T-helper 9 cell (primary cell): ENCODE measurements at regions not wholly inside any gene's neighbourhood (a gene's known extent, or its start where the extent isn't known, plus 50 kb on each side); places are given as distances from the start of the nearest gene placed in this dataset.

Experiments
- DNase-seq: peaks from one replicate; pipeline ENCODE4 v3.0.0-alpha.2; 2020

- DNase-seq, result no peak
Measured at GRCh38 chr10:24041034-24041433, 167.9 kb upstream of the KIAA1217 start.

- no peak for DNase-seq
Measured at GRCh38 chr10:24041834-24042233, 167.1 kb upstream of the KIAA1217 start.

DNA sequence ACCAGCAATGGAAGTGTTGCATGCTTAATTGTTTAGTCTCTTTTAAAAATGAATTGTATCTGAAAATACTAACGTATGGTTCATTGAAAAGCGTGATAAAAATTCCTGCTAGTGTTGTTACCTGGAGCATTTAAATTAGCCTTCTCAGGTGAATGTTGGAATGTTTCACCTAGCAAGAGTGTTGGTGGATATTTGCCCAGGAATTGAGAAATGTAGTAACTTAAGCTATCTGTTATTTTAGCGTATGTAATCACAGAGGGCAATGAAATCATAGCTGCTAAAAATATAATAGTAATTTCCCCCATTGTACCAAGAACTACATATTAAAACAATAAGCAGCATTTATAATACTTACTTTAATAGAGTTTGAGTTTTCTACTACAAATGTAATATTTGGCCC lies 166.1 kb upstream of the KIAA1217 start:
- DNase-seq, result no peak

DNA sequence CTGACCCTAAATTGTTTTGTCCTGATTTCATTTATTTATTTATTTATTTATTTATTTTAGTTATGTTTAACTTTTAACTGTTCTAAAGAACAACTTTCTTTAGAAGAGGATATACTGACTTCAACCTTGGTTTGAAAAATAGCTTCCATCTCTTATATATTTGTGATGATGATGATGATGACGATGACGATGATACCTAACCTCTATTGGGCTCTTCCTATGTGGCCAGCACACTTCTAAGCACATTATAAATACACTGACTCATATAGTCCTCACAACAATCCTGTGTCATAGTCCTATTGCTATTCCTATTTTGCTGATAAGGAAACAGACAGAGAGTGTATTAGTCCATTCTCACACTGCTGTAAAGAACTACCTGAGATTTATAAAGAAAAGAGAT lies 162.9 kb upstream of the KIAA1217 start:
- no peak for DNase-seq

GRCh38 chr10:24047176-24047575 lies 161.8 kb upstream of the KIAA1217 start:
- no peak for DNase-seq

DNA sequence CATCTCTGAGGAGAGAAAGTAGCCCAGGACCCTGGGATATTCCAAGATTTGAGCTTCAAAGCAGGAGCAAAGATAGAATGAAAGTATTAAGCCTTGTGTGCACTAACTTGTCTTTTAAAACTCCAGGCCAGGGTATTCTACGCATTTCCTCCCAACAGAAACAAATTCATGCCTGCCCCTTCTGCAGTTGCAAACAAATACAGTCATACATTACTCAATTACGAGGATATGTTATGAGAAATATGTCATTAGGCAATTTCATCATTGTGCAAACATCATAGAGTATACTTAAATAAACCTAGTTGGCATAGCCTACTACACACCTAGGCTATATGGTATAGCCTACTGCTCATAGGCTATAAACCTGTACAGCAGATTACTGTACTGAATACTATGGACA lies 154.5 kb upstream of the KIAA1217 start:
- DNase-seq, result no peak

DNA sequence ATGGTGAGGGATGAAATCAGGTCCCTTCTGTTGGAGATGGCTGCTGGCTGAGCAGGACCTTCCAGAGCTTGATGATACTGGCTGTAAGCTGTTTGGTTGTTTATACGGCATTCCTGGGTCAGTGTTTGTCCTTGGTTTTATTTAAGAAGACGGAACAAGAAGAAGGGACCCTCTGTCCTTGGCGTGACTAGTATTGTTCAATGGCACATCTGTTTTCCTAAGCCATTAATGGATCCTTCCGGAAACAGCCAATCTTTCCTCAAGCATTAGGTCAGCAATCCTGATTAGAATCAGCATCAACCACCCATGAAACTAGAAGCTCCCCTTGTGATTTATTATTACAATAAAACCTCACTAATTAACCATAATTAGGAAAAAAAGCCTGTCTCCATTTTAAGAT lies 128.7 kb upstream of the KIAA1217 start:
- no peak for DNase-seq

GRCh38 chr10:24086296-24087086 lies 122.4 kb upstream of the KIAA1217 start:
- DNase-seq, result no peak

GRCh38 chr10:24091256-24091655 lies 117.7 kb upstream of the KIAA1217 start:
- no peak for DNase-seq

DNA sequence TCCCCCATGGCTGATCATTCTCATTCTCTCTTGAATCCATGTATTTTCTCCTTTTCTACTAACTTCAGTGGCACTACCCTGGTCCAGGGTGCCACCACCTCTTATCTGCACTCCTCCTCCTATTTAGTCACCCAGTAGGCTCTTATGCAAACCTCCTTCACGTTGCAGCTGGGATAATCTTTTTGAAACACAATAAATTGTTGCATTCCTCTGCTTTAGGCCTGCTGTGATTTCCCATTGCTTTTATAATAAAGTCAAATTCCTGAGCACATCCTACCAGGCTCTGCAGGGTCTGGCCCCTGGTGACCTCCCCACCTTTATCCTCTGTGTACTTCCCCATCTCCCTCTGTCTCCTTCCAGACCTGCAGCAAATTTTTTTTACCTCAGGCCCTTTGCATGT lies 112.7 kb upstream of the KIAA1217 start:
- no peak for DNase-seq

DNA sequence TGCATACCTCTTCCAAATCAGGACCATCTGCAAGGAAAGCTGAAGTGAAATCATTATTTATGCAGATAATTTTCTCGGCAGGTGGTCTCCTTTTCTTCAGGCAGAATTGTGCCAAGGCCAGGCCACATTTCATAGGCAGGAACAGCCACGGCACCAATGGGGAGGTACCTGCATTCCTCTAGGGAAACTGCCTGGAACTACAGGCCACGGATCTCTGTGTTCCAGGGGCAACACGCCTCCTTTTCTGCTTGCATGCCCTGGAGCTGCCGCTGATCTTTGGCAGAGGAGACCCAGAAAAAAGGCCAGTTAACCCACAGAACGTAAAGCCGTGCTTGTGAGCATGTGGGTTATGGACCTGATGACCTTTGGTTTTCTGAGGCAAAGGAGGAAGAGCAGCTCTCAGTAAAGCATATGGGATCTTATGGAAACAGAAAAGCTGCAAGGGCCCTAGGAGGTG lies 111.2 kb upstream of the KIAA1217 start:
- no peak for DNase-seq

DNA sequence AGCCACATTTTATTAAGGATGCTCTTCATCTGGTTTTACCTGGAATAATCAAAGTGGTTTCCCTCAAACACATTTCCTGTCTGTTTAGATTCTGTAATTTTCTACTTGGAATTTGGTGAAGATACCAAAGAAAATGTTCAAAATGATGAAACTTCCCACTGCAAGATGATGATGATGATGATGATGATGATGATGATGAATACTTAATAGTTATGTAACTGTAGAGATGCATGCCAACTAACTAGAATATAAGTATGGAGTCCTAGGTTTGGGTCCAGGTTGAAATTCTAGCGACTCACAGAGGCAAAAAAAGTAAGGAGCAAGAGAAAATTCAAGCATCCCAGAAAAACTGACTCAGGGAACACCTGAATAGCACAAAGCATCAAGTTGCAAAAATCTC lies 104.0 kb upstream of the KIAA1217 start:
- DNase-seq, result no peak

DNA sequence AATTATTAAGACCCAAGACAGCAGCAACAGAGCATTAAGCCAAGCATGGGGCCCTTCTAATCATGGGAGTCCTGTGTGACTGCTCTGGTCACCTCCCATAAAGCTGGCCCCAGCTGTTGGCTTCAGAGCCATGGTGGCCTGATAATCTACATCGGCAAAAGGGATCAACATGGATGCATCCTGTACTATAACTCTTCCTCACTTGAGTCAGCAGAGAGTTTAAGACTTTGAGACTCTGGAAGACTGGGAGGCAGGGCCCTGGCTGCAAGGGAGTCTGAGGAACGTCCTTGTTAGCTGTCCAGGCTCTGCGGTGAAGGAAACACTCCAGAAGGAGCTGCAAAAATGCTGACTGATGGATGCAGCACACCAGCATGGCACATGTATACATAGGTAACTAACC lies 95.0 kb upstream of the KIAA1217 start:
- DNase-seq, result no peak

GRCh38 chr10:24114556-24114955 lies 94.4 kb upstream of the KIAA1217 start:
- no peak for DNase-seq

DNA sequence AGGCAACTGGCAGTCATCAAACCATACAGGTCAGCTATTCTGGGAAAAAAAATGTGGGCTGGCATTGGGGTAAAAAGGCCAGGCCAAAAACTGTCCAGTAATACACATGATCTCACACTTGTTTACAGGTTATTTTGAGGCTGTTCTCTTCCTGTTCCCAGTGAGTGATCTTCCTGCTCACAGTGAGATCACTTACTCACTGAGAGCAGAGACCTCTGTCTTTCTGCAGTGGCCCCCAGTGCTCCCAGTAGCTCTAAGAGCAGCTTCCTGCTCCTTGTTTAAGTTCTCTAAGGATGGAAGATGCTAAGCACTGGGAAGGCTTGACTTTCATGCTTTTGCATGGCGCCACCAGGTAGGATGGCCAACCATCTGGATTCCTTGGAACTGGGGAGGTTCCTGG lies 93.5 kb upstream of the KIAA1217 start:
- no peak for DNase-seq

GRCh38 chr10:24118246-24118645 lies 90.7 kb upstream of the KIAA1217 start:
- DNase-seq, result no peak

DNA sequence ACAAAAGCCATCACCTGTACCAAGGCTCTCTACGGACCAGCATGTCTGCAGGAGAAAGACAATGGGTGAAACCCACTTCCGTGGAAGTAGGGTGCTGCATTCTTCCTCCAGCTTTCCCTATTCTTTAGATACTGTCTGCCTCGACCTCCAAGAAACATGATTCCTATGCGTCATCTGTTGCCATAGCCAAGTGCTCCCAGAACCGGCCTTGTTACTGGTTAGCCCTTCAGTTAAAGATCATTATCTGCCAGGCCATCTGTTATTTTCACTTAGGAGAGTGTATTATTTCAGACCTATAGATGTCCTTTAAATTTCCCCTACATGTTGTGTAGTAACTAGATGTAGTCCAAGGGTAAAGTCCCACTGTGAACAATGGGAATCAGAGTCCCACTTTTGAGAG lies 89.0 kb upstream of the KIAA1217 start:
- no peak for DNase-seq

- DNase-seq, result no peak
Measured at GRCh38 chr10:24120646-24121045, 88.3 kb upstream of the KIAA1217 start.

GRCh38 chr10:24127516-24127915 lies 81.4 kb upstream of the KIAA1217 start:
- DNase-seq, result no peak

DNA sequence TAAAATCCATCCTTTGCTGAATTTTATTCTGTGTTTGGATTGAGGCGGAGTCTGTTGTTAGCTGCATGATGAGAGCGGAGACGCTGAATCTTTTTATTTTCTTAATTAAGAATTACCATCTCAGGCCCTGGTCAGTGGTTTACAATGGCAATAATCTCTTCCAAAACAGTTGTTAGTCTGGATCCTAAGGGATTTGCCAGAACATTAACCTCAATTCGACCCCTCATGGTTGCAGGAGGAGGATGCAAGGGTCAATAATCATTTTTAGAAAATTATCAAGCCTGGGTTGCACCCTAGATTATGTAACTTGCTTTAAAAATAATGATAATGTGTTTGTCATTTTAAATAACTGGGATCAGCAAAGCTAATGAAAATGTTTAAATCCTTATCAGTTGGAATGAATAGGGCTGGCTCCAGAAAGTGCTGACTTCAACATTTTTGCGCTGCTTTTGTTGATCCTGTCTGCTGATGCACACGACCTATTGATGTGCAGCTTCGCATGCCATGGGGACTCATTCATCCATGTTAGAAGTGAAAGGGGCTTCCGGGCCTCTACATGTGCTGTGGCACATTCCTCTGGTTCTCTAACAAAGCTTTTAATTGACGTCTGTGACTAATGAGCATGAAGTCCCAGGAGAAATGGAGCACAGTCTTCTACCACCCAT lies 80.7 kb upstream of the KIAA1217 start:
- no peak for DNase-seq

DNA sequence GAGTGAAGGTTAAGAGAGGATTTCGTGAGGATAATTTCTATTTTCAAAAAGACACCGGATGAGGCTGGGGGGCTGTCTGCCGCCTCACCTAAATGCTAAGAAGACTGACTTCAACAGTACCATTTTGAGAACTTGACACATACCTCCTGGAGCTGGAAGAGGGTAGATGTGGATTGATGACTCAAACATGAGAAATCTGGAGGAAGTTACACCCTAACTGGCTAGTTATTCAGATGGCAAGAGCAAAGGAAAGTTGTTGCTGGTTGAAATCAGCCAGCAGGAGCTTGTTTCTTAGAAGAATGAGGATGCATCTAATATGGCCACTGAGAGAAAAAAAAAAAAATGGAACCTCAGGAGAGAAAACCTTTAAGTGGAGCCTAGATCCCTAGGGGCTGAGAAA lies 76.2 kb upstream of the KIAA1217 start:
- no peak for DNase-seq

DNA sequence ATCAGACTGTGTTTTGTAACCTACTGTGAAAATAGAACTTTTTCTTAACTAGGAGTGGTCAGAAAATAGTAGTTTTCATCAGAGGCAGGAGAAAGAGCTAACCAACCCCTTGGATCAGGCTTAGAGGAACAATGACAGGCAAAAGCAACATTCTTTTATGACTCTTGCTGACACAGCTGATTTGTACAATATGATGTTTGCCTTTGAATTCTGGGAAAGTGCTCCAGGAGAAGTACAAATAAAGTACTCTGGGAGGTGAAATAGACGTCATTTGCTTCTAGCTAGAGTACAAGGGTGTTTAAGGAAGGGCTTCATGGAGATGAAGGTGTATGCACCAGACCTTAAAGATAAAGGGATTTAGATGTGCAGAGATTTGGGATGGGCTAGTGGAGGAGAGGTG lies 75.1 kb upstream of the KIAA1217 start:
- no peak for DNase-seq

GRCh38 chr10:24136070-24136469 lies 72.9 kb upstream of the KIAA1217 start:
- no peak for DNase-seq

DNA sequence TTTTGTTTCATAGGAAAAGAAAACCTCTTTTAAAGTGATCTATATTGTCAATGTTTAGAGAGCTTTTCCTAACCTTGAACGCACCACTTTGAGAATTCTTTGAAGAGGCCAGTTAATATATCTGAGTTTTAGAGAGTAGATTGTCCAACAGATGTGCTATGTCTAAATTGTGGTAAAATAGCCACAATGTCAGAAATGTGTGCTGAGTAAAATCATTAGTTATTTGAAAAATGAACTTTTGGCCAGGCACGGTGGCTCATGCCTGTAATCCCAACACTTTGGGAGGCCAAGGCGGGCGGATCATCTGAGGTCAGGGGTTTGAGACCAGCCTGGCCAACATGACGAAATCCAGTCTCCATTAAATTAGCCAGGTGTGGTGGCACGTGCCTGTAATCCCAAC lies 61.6 kb upstream of the KIAA1217 start:
- no peak for DNase-seq

DNA sequence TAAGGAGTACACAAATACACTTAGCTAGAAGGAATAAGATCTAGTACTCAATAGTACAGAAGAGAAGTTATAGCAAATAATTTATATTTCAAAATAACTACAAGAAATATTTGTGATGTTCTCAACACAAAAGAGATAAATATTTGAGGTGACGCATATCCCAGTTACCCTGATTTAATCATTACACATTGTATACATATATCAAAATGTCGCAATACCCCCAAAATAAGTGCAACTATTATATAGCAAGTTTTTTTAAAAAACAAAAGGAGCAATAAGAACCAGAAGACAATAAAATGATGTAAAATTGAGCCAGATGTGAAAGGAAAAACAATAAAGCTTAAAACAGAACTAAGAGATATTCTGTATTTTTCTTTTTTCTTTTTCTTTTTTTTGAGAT lies 59.3 kb upstream of the KIAA1217 start:
- DNase-seq, result no peak
